ENCODE measurements at regions not wholly inside any gene's neighbourhood (a gene's known extent, or its start where the extent isn't known, plus 50 kb on each side); places are given as distances from the start of the nearest gene placed in this dataset.
"Not testable (repeated sequence)": the region's sequence is repeated elsewhere in the genome, so short reads cannot be mapped to it uniquely, and the experiment has no call there.

DNA sequence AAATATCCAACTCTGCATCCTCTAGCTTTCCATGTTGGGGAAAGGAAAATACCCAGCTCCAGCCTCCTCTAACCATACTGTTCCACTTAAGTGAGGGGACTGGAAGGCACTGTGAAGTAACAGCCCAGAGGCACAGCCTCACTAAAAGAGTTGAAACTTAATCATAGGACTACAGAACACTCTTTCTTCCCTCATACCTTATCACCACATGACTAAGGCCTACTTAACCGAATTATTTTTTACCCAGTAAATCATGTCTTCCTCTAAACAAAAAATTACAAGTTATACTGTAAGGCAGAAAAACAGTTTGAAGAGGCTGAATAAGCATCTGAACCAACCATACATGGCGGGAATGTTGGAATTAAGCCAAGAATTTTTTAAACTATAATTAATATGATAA, 207.4 kb upstream of the MME start:
- no peak for TF ChIP-seq CTCF (IDR thresholded peaks at IDR 0.05; ENCODE audit: insufficient read depth, low read depth, low read length)
- H3K27me3 ChIP-seq (ENCODE audit: control insufficient read depth, insufficient read depth, low read length) = no peaks in the 10 kb centered on the region
- ChIA-PET POLR2A (no interaction called here), CTCF (interaction anchor here (0.6 to 1.3 kb wide), 2 partner anchors 13 to 80 kb away, joined by 3 read pairs; no protein-coding TSS in a partner anchor)
- DNase-seq (ENCODE audit: low read depth) = no peak
- H3K4me3 ChIP-seq (ENCODE audit: low read depth, low read length) = no peak overlapping the region
- H3K36me3 ChIP-seq (ENCODE audit: control insufficient read depth, insufficient read depth, low read length) = no peaks in the 10 kb centered on the region

GRCh38 chr3:154872074-154872473, 208.0 kb upstream of the MME start:
- no peak for TF ChIP-seq CTCF (IDR thresholded peaks at IDR 0.05; ENCODE audit: insufficient read depth, low read depth, low read length)
- H3K4me3 ChIP-seq (ENCODE audit: low read depth, low read length) = no peak overlapping the region
- ChIA-PET POLR2A (no interaction called here), CTCF (no interaction called here)
- H3K27me3 ChIP-seq (ENCODE audit: control insufficient read depth, insufficient read depth, low read length) = no peaks in the 10 kb centered on the region
- H3K36me3 ChIP-seq (ENCODE audit: control insufficient read depth, insufficient read depth, low read length) = no peaks in the 10 kb centered on the region
- no peak for DNase-seq (ENCODE audit: low read depth)

- H3K27me3 ChIP-seq (ENCODE audit: control insufficient read depth, insufficient read depth, low read length) = no peaks in the 10 kb centered on the region
- no peak for DNase-seq (ENCODE audit: low read depth)
- H3K36me3 ChIP-seq (ENCODE audit: control insufficient read depth, insufficient read depth, low read length) = no peaks in the 10 kb centered on the region
- TF ChIP-seq CTCF (IDR thresholded peaks at IDR 0.05; ENCODE audit: insufficient read depth, low read depth, low read length) = no peak
- no peak overlapping the region for H3K4me3 ChIP-seq (ENCODE audit: low read depth, low read length)
- CTCF ChIA-PET = interaction anchor here (0.8 kb wide), 1 partner anchor 10 kb away, joined by 3 read pairs; no protein-coding TSS in a partner anchor
- POLR2A ChIA-PET = no interaction called here
Observed at GRCh38 chr3:154864947-154865346, 215.2 kb upstream of the MME start.

- H3K36me3 ChIP-seq (ENCODE audit: control insufficient read depth, insufficient read depth, low read length) = no peaks in the 10 kb centered on the region
- DNase-seq (ENCODE audit: low read depth) = peak; percentile 37
- no peak for TF ChIP-seq CTCF (IDR thresholded peaks at IDR 0.05; ENCODE audit: insufficient read depth, low read depth, low read length)
- CTCF ChIA-PET = no interaction called here
- POLR2A ChIA-PET = interaction anchor here (0.6 kb wide), 1 partner anchor 9 kb away, joined by 3 read pairs; no protein-coding TSS in a partner anchor
- H3K27me3 ChIP-seq (ENCODE audit: control insufficient read depth, insufficient read depth, low read length) = no peaks in the 10 kb centered on the region
- no peak overlapping the region for H3K4me3 ChIP-seq (ENCODE audit: low read depth, low read length)
Observed at GRCh38 chr3:154862265-154862664, 217.9 kb upstream of the MME start.

DNA sequence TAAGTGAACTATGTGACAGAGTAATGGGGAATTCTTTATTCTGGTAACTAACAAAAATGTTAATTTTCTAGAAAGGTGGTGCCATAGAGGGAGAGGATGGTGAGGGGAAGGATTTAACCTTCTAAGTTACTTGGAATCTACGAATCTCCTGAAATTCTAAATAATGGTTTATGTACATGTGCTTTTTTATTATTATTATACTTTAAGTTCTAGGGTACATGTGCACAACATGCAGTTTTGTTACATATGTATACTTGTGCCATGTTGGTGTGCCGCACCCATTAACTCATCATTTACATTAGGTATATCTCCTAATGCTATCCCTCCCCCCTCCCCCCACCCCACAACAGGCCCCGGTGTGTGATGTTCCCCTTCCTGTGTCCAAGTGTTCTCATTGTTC, 227.1 kb upstream of the MME start:
- DNase-seq (ENCODE audit: low read depth); POLR2A ChIA-PET; H3K27me3 ChIP-seq (ENCODE audit: control insufficient read depth, insufficient read depth, low read length); H3K36me3 ChIP-seq (ENCODE audit: control insufficient read depth, insufficient read depth, low read length); CTCF ChIA-PET; H3K4me3 ChIP-seq (ENCODE audit: low read depth, low read length): not testable (repeated sequence)

DNA sequence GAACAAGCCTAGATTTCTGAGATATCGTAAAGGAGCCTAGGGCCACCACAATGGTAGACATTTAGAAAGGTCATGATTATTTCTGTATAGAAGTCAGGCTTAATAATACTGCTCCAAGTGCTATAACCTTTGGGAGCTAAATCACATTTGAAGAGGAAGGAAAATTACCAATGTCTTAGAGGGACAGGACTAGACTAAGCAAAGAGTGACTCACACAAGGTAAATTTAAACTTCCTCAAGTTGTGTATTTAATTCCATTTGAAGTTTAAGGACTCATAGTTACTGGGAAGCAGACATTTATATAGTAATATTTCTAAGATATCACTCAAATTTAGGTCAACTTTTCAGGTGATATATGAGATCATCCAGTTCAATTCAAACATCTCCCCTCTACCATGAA, 227.6 kb upstream of the MME start:
- H3K4me3 ChIP-seq (ENCODE audit: low read depth, low read length) = no peak overlapping the region
- ChIA-PET CTCF (no interaction called here), POLR2A (no interaction called here)
- TF ChIP-seq CTCF (IDR thresholded peaks at IDR 0.05; ENCODE audit: insufficient read depth, low read depth, low read length) = no peak
- no peak for DNase-seq (ENCODE audit: low read depth)
- H3K36me3 ChIP-seq (ENCODE audit: control insufficient read depth, insufficient read depth, low read length) = no peaks in the 10 kb centered on the region
- H3K27me3 ChIP-seq (ENCODE audit: control insufficient read depth, insufficient read depth, low read length) = no peaks in the 10 kb centered on the region

Measured in BJ (cell line).